Upper lobe of left lung (tissue), 6 donors: ENCODE measurements at regions not wholly inside any gene's neighbourhood (a gene's known extent, or its start where the extent isn't known, plus 50 kb on each side); places are given as distances from the start of the nearest gene placed in this dataset.

ENCODE experiments used
- ATAC-seq, 2 donors: fragments of 200-7000 bp; cut with Tn5 transposase; one replicate each; pipeline ENCODE4 v1.9.1; 2022; ENCODE audit warnings: mild to moderate bottlenecking in 2 of 2, moderate library complexity in 2 of 2; ENCODE audit not compliant: low FRiP score in 2 of 2
- DNase-seq, 2 donors: peaks; one replicate each; pipeline ENCODE4 v3.0.0-alpha.2; 2019 to 2020
- H3K27ac ChIP-seq, 4 donors: fragments of 200-600 bp; sonication (generic); one replicate each; pipeline ENCODE4 v1.5.1; 2016 to 2019
- H3K27me3 ChIP-seq, 4 donors: fragments of 200-600 bp; sonication (generic); one replicate each; pipeline ENCODE4 v1.5.1; 2017 to 2019
- H3K36me3 ChIP-seq, 4 donors: fragments of 200-600 bp; sonication (generic); one replicate each; pipeline ENCODE4 v1.5.1; 2016 to 2019
- H3K4me1 ChIP-seq, 4 donors: fragments of 200-600 bp; sonication (generic); one replicate each; pipeline ENCODE4 v1.5.1; 2018 to 2019
- H3K4me3 ChIP-seq, 4 donors: fragments of 200-600 bp; sonication (generic); one replicate each; pipeline ENCODE4 v1.5.1; 2017 to 2019; ENCODE audit warnings: mild to moderate bottlenecking in 2 of 4, moderate library complexity in 1 of 4
- H3K9me3 ChIP-seq, 4 donors: fragments of 200-600 bp; sonication (generic); one replicate each; pipeline ENCODE4 v1.5.1; 2018 to 2019
- EP300 ChIP-seq, 4 donors: sonication (generic); formaldehyde crosslinking; IDR thresholded peaks; one replicate each; pipeline ENCODE4 v1.5.1; 2017; ENCODE audit warnings: antibody characterized with exemption in 4 of 4, control low read depth in 2 of 4
- POLR2A ChIP-seq, 4 donors: fragments of 450-650 bp; IDR thresholded peaks; one replicate each; pipeline ENCODE4 v1.5.1; 2016 to 2017; ENCODE audit warnings: antibody characterized with exemption in 4 of 4, mild to moderate bottlenecking in 2 of 4
- POLR2AphosphoS5 ChIP-seq, 2 donors: sonication (generic); formaldehyde crosslinking; IDR thresholded peaks; one replicate each; pipeline ENCODE4 v1.5.1; 2017; ENCODE audit warnings: antibody characterized with exemption in 2 of 2
- WGBS, 2 donors: methylation state at CpG; one replicate each; pipeline ENCODE4 v1.1.5; 2017 to 2018; 5-methylcytosine and 5-hydroxymethylcytosine counted together
- TF ChIP-seq, protein P1 (sequence below), 6 experiments: fragments of 450-650 bp in 4 of 6; fragments of 200-600 bp in 2 of 6; sonication (generic) in 2 of 6; IDR thresholded peaks; one replicate each; pipeline ENCODE4 v1.5.1; 2016 to 2019; ENCODE audit warnings: antibody characterized with exemption in 6 of 6
- donor health status: DM: no; HTN: no; CAD: no; lungs with moderate emphysema.
- donor health status: DM: no; HTN: yes; CAD: no; lungs with severe emphysema.

GRCh38 chr4:81528979-81529378 lies 57.3 kb upstream of the RASGEF1B start:
- Histone ChIP-seq H3K4me3 (no peak overlapping the region), H3K27ac (no peak overlapping the region), H3K4me1 (peaks cover 0 to 3% (median 0%) of the 10 kb centered on the region in 4 donors), H3K27me3 (no peaks in the 10 kb centered on the region), H3K36me3 (no peaks in the 10 kb centered on the region), H3K9me3 (peaks cover 0 to 11% (median 3%) of the 10 kb centered on the region in 4 donors)
- DNase-seq (no peak), ATAC-seq (no peak)
- WGBS, 2 donors = 95% methylated on average over 3 of the region's 3 CpGs
- TF ChIP-seq EP300 (IDR thresholded peaks at IDR 0.05) = no peak
- TF ChIP-seq POLR2AphosphoS5 (IDR thresholded peaks at IDR 0.05) = no peak
- TF ChIP-seq POLR2A (IDR thresholded peaks at IDR 0.05) = no peak
- TF ChIP-seq, protein P1, sequence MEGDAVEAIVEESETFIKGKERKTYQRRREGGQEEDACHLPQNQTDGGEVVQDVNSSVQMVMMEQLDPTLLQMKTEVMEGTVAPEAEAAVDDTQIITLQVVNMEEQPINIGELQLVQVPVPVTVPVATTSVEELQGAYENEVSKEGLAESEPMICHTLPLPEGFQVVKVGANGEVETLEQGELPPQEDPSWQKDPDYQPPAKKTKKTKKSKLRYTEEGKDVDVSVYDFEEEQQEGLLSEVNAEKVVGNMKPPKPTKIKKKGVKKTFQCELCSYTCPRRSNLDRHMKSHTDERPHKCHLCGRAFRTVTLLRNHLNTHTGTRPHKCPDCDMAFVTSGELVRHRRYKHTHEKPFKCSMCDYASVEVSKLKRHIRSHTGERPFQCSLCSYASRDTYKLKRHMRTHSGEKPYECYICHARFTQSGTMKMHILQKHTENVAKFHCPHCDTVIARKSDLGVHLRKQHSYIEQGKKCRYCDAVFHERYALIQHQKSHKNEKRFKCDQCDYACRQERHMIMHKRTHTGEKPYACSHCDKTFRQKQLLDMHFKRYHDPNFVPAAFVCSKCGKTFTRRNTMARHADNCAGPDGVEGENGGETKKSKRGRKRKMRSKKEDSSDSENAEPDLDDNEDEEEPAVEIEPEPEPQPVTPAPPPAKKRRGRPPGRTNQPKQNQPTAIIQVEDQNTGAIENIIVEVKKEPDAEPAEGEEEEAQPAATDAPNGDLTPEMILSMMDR (IDR thresholded peaks at IDR 0.05) = no peak

GRCh38 chr4:81528200-81528599 lies 56.5 kb upstream of the RASGEF1B start:
- WGBS, 2 donors = 100% methylated on average over 2 of the region's 2 CpGs; no CpG with 5 or more reads in 1 of the 2 donors
- ATAC-seq (no peak), DNase-seq (no peak)

DNA sequence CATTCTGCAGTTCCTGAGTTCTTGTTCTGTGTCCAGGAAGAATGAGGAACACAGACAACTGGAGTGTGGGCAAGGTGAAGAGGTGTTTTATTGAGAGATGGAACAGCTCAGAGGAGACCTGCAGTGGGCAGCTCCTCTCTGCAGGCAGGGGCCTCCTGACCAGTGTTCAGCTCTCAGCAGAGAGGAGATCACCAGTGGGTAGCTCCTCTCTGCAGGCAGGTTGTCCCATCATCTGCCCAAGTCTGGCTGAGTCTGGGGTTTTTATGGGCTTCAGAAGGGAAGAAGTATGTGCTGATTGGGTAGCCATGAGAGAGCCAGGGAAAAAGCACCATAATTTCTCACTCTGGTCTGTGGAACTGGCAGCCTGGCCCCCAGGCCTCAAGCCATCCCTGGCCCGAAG lies 56.0 kb upstream of the RASGEF1B start:
- WGBS, 2 donors = 92% methylated on average over 1 of the region's 1 CpG; no CpG with 5 or more reads in 1 of the 2 donors
- no peak for ATAC-seq
- Histone ChIP-seq H3K9me3 (peaks cover 0 to 11% (median 3%) of the 10 kb centered on the region in 4 donors), H3K36me3 (no peaks in the 10 kb centered on the region), H3K27ac (no peak overlapping the region), H3K4me1 (peaks cover 0 to 3% (median 0%) of the 10 kb centered on the region in 4 donors), H3K27me3 (no peaks in the 10 kb centered on the region), H3K4me3 (no peak overlapping the region)
- no peak for DNase-seq
- TF ChIP-seq POLR2A (IDR thresholded peaks at IDR 0.05) = no peak
- no peak for TF ChIP-seq POLR2AphosphoS5 (IDR thresholded peaks at IDR 0.05)
- no peak for TF ChIP-seq EP300 (IDR thresholded peaks at IDR 0.05)
- TF ChIP-seq, protein P1 (IDR thresholded peaks at IDR 0.05) = no peak

More at GRCh38 chr4:81528200-81528599, 56.5 kb upstream of the RASGEF1B start:
- H3K4me1 ChIP-seq = peaks cover 0 to 3% (median 0%) of the 10 kb centered on the region in 4 donors
- H3K27ac ChIP-seq = no peak overlapping the region
- H3K4me3 ChIP-seq = no peak overlapping the region
- no peaks in the 10 kb centered on the region for H3K27me3 ChIP-seq
- H3K9me3 ChIP-seq = peaks cover 0 to 11% (median 3%) of the 10 kb centered on the region in 4 donors
- no peaks in the 10 kb centered on the region for H3K36me3 ChIP-seq
- TF ChIP-seq EP300 (IDR thresholded peaks at IDR 0.05) = no peak
- no peak for TF ChIP-seq POLR2A (IDR thresholded peaks at IDR 0.05)
- TF ChIP-seq POLR2AphosphoS5 (IDR thresholded peaks at IDR 0.05) = no peak
- TF ChIP-seq, protein P1 (IDR thresholded peaks at IDR 0.05) = no peak

DNA sequence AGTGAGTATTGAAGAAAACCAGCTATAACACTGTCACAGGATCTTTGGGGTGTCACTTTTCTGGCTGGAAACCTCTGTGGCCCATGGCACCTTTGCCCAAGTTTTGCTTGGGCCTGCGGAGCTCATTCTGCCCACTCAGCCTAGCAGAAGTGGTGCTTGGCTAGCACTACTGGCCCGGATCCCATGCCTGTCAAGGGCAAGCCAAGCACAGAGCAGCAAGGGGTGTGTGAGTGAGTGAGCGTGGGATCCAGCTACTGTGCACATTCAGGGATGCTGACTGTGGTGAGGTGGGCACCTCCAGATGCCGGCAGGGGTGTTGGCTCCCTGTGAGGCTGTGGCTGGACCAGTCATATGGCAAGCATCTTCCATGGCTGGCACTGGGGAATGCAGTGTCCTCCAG lies 55.4 kb upstream of the RASGEF1B start:
- H3K4me3 ChIP-seq = no peak overlapping the region
- no peak overlapping the region for H3K27ac ChIP-seq
- peaks cover 0 to 3% (median 0%) of the 10 kb centered on the region in 4 donors for H3K4me1 ChIP-seq
- TF ChIP-seq POLR2A (IDR thresholded peaks at IDR 0.05) = no peak
- no peak for TF ChIP-seq POLR2AphosphoS5 (IDR thresholded peaks at IDR 0.05)
- TF ChIP-seq, protein P1 (IDR thresholded peaks at IDR 0.05) = no peak
- TF ChIP-seq EP300 (IDR thresholded peaks at IDR 0.05) = no peak
- no peaks in the 10 kb centered on the region for H3K27me3 ChIP-seq
- H3K36me3 ChIP-seq = no peaks in the 10 kb centered on the region
- peak; percentile 25 to 60 for DNase-seq
- peaks cover 0 to 11% (median 3%) of the 10 kb centered on the region in 4 donors for H3K9me3 ChIP-seq
- 74 to 81% methylated on average over 2 to 4 of the region's 4 CpGs for WGBS, 2 donors
- ATAC-seq = peak; percentile 47 to 78

- no peak overlapping the region for H3K27ac ChIP-seq
- H3K9me3 ChIP-seq = peaks cover 0 to 11% (median 3%) of the 10 kb centered on the region in 4 donors
- no peaks in the 10 kb centered on the region for H3K27me3 ChIP-seq
- no peak overlapping the region for H3K4me3 ChIP-seq
- peaks cover 0 to 3% (median 0%) of the 10 kb centered on the region in 4 donors for H3K4me1 ChIP-seq
- TF ChIP-seq EP300 (IDR thresholded peaks at IDR 0.05) = no peak
- no peak for TF ChIP-seq POLR2AphosphoS5 (IDR thresholded peaks at IDR 0.05)
- TF ChIP-seq, protein P1 (IDR thresholded peaks at IDR 0.05) = no peak
- no peak for TF ChIP-seq POLR2A (IDR thresholded peaks at IDR 0.05)
- 66 to 67% methylated on average over 2 of the region's 2 CpGs for WGBS, 2 donors
- DNase-seq (no peak), ATAC-seq (no peak)
- H3K36me3 ChIP-seq = no peaks in the 10 kb centered on the region
These were observed 55.0 kb upstream of the RASGEF1B start for GRCh38 chr4:81526706-81527105.
